C4-2B (cell line): ENCODE measurements at regions not wholly inside any gene's neighbourhood (a gene's known extent, or its start where the extent isn't known, plus 50 kb on each side); places are given as distances from the start of the nearest gene placed in this dataset.

Source experiments
- CTCF ChIP-seq: fragments of 450-650 bp; conservative IDR thresholded peaks from 2 replicates; pipeline ENCODE4 v1.5.1; 2017; ENCODE audit warnings: mild to moderate bottlenecking
- ZFX ChIP-seq: fragments of 450-650 bp; IDR thresholded peaks from 2 replicates; pipeline ENCODE4 v1.6.1; 2017

GRCh38 chrX:18003876-18004275 is 142.8 kb upstream of the RAI2 start:
- TF ChIP-seq CTCF (no peak), ZFX (no peak)
